GM10266 (cell line): ENCODE measurements at regions not wholly inside any gene's neighbourhood (a gene's known extent, or its start where the extent isn't known, plus 50 kb on each side); places are given as distances from the start of the nearest gene placed in this dataset.

Experiments used
- DNase-seq: peaks from one replicate; pipeline ENCODE4 v3.0.0; 2012; ENCODE audit errors: extremely low spot score
- CTCF ChIP-seq: IDR thresholded peaks from 2 replicates; pipeline ENCODE4 v1.5.1; 2012; ENCODE audit warnings: mild to moderate bottlenecking, low read depth; ENCODE audit not compliant: control insufficient read depth, insufficient read depth; ENCODE audit errors: missing control alignments

- DNase-seq: no peak
- TF ChIP-seq CTCF: no peak
Observed at GRCh38 chrX:38973322-38973721, 172.1 kb downstream of the MID1IP1 start.

- TF ChIP-seq CTCF: no peak
- no peak for DNase-seq
Observed at GRCh38 chrX:38974542-38974941, 173.3 kb downstream of the MID1IP1 start.

GRCh38 chrX:38975368-38975942, 174.2 kb downstream of the MID1IP1 start:
- no peak for TF ChIP-seq CTCF
- DNase-seq: no peak

GRCh38 chrX:38982370-38982769, 181.1 kb downstream of the MID1IP1 start:
- TF ChIP-seq CTCF: no peak

GRCh38 chrX:38982843-38983242, 181.6 kb downstream of the MID1IP1 start:
- DNase-seq: no peak
- TF ChIP-seq CTCF: no peak

More at GRCh38 chrX:38982370-38982769, 181.1 kb downstream of the MID1IP1 start:
- DNase-seq: no peak

GRCh38 chrX:38985375-38985774, 184.1 kb downstream of the MID1IP1 start:
- no peak for TF ChIP-seq CTCF
- peak; percentile 19 for DNase-seq

GRCh38 chrX:38985945-38986344, 184.7 kb downstream of the MID1IP1 start:
- TF ChIP-seq CTCF: no peak
- DNase-seq: no peak
